NCI-H1930 (cell line): ENCODE measurements at regions not wholly inside any gene's neighbourhood (a gene's known extent, or its start where the extent isn't known, plus 50 kb on each side); places are given as distances from the start of the nearest gene placed in this dataset.
"Not testable (repeated sequence)": the region's sequence is repeated elsewhere in the genome, so short reads cannot be mapped to it uniquely, and the experiment has no call there.

Source experiments
- DNase-seq, 2 experiments: peaks; one replicate each; lab custom pipeline; 2025; lab: John Stamatoyannopoulos, UW

GRCh38 chr9:108278341-108278740 is 577.4 kb downstream of the ACTL7B start:
- no peak for DNase-seq

- no peak for DNase-seq
Measured at GRCh38 chr9:108277216-108277615, 578.6 kb downstream of the ACTL7B start.

DNA sequence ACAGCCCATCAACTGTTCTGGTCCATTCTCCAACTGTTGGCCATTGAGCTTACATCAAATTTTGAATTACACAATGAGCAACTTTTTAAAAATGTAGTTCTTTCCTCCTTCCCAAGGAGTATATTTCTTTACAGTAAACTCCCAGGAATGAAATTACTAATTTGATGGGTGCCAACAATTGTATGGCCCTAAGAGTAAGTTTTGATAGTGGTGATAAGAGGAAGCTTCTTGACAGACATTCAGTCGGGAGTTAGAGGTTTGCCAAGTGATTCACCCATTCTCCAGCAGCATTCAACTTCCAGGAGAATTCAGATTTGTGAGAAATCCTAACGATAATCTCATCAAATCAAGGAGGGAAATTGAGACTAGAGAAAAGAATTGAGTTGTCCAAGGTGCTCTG is 579.9 kb downstream of the ACTL7B start:
- no peak for DNase-seq

- DNase-seq, result no peak
Measured at GRCh38 chr9:108274971-108275370, 580.8 kb downstream of the ACTL7B start.

GRCh38 chr9:108273988-108274387 is 581.8 kb downstream of the ACTL7B start:
- DNase-seq, result peak in 1 of 2 experiments; percentile 33

DNA sequence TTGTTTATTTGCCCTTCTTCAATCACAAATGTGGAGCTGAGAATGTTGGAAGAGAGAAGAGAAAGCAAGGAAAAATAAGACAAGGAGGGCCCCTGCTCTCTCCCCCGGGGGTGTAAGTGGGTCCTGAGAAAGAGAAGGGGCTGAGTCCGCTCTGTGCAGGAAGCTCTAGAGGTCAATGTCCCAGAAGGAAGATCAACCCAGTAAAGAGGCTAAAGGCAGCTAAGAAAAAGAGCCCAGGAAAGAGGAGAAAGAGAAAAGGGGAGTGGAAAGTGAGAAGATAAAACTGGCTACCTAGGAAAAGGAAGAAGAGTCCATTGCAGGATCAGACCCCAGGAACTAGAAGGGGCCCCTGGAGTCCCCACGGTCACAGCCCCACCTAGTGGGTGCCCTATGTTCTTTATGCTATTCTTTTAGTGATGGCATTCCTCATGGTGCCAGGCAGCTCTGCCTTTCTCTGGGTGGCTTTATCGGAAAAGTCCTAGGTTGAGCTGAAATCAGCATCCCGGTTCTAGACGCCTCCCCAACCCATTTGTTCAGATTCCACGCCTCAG is 583.4 kb downstream of the ACTL7B start:
- DNase-seq, result peak; percentile 70 to 84

- peak; percentile 93 to 95 for DNase-seq
Measured at GRCh38 chr9:108271646-108272348, 584.0 kb downstream of the ACTL7B start.

- DNase-seq, result no peak
Measured at GRCh38 chr9:108271236-108271635, 584.5 kb downstream of the ACTL7B start.

DNA sequence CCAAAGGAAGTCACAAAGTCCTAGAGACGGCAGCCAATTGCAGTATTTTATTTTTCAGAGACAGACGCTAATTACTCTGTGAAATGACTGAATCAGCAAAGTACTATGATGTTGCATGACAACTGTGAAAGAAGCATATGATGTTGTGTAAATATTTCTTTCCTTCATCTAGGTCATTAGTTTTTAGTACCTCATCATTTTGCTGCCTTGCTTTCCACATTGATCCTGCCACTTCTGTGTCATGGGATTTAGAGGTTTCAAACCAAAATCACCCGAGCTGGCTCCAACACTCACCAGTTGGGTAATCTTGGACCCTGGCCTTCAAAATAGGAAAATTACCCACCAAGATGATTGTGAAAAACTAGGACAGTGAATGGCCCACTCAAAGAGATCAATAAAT is 585.2 kb downstream of the ACTL7B start:
- no peak for DNase-seq

DNA sequence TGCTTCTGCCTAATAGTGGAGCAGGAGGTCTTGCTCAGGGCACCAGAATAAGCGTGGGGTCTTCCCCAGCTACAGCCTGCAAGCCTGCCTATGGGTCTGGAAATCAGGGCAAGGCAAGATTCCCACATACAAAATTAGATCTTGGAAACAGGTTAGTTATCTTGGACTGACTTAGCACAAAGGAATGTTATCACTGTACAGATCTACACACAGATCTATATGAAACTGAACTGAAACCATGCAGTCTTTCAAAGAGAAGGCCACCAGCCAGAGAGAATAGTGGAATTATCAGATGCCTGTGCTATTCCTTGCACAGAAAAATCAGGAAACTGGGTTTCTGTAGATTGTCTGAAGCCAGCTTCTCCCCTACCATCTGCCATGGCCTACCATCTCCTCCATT is 585.7 kb downstream of the ACTL7B start:
- DNase-seq, result no peak

DNA sequence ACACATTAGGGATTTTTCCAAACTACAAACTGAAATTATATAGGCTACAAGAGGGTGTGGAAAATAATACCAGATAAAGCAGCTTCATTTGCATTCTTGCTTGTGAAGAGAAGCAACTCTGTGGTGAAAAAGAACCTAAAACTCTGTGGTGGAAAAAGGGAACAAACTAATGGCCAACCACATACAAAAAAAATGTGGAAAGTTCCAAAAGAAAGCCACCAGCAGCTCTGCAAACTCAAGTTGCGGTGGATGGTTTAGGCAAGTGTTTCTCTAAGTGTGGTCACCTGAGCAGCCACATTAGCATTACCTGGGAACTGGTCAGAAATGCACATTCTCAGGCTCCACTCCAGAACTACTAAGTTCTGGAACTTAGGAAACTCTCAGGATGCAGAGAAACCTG is 586.4 kb downstream of the ACTL7B start:
- no peak for DNase-seq

DNA sequence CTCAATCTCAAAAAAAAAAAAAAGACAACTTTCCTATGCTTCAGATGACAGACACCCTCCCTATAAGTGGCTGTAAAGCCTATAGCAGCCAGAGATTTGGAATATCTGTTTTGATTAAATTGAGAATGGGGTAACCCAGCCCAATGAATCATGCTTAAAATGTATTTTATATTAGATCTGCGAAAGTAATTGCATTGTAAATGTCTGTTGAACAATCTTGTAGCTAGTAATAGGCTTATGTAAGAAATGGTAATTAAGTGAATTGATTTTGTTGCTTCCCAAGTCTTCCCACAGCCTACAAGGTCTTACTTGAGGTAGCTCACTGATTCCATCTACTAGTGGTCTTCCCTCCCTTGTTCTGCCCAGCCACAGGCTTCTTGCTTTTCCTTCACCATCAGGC is 590.7 kb downstream of the ACTL7B start:
- no peak for DNase-seq

DNA sequence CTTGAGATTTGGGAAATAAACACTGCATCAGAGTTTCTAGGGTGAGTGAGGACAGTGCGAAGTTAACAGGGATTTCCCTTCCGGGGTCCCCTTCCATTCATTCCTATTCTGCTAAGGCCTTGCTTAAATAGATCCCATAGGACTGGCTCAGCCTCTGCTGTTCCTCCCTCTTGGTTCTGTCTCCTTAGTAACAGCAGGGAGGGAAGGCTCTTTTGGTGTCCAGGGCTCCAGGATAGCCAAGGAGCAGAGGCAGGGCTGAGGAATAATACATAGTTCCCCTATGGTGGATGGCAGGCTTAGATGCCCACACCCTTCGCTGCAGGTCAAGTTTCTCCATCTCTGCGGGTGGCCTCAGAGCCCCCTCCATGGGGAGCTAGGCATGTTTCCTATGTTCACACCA is 591.7 kb downstream of the ACTL7B start:
- no peak for DNase-seq

GRCh38 chr9:108262836-108263235 is 593.0 kb downstream of the ACTL7B start:
- DNase-seq, result no peak

DNA sequence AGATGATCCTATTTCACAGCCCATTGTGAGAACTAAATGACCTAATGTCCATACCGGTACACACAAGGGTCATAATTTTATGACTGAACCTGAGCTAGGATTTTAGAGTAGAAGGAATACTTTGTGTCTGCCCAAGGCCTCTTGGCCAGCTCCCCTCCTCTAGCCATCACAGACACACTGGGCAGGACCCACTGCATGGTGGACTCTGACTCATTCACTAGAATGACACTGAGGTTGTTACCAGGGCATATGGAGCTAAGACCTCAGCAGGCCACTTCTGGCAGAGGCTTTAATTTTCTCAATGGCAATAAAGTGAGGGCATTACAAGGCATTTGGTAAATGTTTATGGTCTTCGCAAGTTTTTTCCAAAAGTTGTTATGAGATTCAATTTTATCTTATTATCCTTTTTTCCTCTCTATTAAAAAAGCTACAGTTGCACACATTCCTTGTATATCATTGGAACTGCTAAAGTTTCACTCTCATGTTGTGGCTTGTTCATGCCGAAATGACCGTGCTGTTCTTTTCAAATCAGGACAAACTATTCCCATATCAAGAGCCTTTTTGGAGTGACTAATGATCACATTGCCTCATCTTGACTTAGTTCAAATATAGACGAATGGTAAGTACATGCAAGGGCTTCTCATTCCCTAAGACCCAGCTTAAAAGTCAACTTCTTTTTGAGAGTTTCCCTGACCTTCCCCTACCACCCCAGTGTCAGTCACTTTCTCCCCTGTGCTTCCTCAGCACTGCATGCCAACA is 595.7 kb downstream of the ACTL7B start:
- no peak for DNase-seq

DNA sequence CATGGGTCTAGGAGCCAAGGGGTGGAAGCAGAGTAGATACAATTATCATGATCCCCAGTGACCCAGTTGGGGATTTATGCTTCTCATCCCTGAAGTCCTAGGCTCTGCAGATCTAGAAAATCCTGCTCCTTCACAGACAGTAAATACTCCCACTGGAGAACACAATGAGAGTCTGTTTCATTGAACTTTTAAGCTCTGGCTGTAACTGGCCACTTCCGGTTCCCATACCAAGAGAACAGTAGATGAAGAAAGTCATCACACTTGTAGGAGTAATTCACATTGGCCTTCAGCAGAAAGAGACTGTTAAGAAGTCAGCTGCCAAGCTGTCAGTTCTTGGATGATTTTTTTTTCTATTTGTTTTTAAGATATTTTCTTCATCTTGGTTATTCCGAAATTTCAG is 597.1 kb downstream of the ACTL7B start:
- no peak for DNase-seq

DNA sequence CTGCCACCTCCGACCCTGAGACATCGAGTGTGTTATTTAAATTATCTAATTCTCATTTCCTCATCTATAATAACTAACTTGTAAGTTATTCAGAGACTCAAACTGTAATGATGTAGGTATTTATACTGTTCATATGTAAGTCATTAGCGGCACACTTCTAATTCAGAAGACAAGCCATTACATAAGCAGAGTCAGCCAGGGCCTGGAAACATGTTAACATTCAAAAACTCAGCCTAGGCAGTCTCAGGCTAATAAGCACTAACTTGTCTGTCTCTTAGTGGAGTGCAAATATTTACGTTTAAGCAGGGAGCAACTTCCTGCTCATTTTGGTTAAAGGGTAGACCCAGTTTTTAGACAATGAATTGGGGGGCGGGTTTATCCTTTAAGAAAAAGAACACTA is 598.4 kb downstream of the ACTL7B start:
- no peak for DNase-seq

- DNase-seq, result no peak
Measured at GRCh38 chr9:108254236-108254635, 601.5 kb downstream of the ACTL7B start.

GRCh38 chr9:108247391-108247790 is 608.4 kb downstream of the ACTL7B start:
- DNase-seq, result not testable (repeated sequence)

- DNase-seq, result no peak
Measured at GRCh38 chr9:108245901-108246300, 609.9 kb downstream of the ACTL7B start.

DNA sequence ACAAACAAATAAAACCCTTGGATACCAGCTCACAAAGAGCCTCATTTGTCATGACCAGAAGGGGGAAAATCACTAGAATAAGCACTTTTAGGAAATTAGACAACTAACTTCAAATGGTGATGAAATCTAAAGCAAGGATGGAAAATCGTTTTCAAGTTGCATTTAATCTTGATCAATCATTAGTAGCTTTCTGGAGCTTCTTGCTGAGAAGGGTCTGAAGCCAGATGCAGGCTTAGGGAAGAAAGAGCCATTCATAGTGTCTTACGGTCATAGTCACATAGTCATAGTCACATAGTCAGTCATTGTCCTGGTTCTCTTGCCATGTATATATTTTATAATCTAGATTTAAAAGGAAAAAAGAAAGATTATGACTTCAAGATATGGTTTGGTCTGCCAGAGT is 610.5 kb downstream of the ACTL7B start:
- DNase-seq, result no peak

DNA sequence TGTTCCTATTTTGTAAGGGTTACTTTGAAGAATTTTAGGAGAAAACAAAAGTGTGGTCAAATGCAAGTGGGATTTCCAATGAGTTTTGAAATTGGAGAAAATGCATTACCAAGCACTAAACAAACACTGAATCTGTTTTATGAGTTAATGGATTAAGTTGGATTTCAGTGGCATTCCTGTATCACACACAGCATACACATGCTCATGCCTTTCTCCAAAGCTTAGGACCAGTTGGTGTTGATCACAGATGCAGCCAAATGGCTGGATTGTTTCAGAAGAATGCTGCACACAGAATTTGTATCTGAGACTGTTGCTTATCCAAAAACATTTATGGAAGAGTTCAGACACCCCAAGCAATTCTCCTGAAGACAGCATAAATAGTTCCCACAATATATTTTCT is 611.1 kb downstream of the ACTL7B start:
- DNase-seq, result no peak

- DNase-seq, result no peak
Measured at GRCh38 chr9:108241384-108242073, 614.3 kb downstream of the ACTL7B start.
